ENCODE measurements at regions not wholly inside any gene's neighbourhood (a gene's known extent, or its start where the extent isn't known, plus 50 kb on each side); places are given as distances from the start of the nearest gene placed in this dataset.

DNA sequence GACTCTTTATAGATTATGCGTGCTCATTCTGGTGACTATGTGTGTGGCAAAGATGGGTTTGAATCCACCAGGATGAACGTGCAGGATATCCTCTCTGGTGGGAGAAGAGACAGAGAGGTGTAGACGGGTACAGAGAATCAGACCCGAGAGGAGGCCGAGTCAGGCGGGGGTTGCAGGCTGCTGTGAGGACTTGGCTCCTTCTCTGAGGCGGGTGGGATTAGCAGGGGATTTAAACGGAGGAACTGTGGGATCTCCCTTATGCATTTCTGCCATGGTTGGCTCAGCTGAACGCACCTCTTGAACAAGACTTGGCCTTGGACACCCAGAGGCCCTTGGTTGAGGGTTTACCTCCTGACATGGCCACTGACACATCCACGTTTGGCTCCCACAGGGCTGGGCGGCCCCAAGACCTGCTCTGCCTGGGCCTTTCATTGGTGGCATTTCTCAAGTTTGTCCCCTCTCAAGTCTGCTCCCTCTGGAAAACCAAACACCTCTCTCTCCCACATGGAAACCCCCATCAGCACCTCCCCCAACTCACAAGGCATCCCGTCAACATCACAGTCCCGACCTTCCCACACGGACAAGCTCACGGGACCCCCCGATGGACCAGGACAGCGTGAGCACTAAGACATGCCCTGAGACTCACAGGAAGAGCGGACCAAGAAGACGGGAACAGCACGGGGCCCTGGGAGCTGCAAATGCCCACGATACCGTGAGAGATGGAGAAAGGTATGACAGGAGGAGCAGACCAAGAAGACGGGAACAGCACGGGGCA, 158.3 kb downstream of the RTP5 start:
- TF ChIP-seq GATA1 (IDR thresholded peaks at IDR 0.05; ENCODE audit: low read depth, low read length): no peak
- TF ChIP-seq POLR2A (IDR thresholded peaks at IDR 0.05; ENCODE audit: low read length): no peak

Measured in erythroblast (primary cell).